ENCODE measurements at regions not wholly inside any gene's neighbourhood (a gene's known extent, or its start where the extent isn't known, plus 50 kb on each side); places are given as distances from the start of the nearest gene placed in this dataset.

- no peak for DNase-seq
Measured at GRCh38 chr9:89920951-89921350, 316.1 kb downstream of the GADD45G start.

GRCh38 chr9:89922099-89922498 is 317.3 kb downstream of the GADD45G start:
- no peak for DNase-seq

- DNase-seq, result no peak
Measured at GRCh38 chr9:89923174-89923573, 318.4 kb downstream of the GADD45G start.

GRCh38 chr9:89923961-89924504 is 319.2 kb downstream of the GADD45G start:
- no peak for DNase-seq

GRCh38 chr9:89924611-89925010 is 319.8 kb downstream of the GADD45G start:
- DNase-seq, result no peak

- DNase-seq, result no peak
Measured at GRCh38 chr9:89926167-89926566, 321.4 kb downstream of the GADD45G start.

- no peak for DNase-seq
Measured at GRCh38 chr9:89926691-89927220, 321.9 kb downstream of the GADD45G start.

- no peak for DNase-seq
Measured at GRCh38 chr9:89928106-89928505, 323.3 kb downstream of the GADD45G start.

- DNase-seq, result no peak
Measured at GRCh38 chr9:89928521-89929275, 323.9 kb downstream of the GADD45G start.

GRCh38 chr9:89929315-89929672 is 324.5 kb downstream of the GADD45G start:
- no peak for DNase-seq

GRCh38 chr9:89929673-89930480 is 325.1 kb downstream of the GADD45G start:
- DNase-seq, result no peak

- no peak for DNase-seq
Measured at GRCh38 chr9:89933578-89933977, 328.8 kb downstream of the GADD45G start.

GRCh38 chr9:89935115-89935514 is 330.3 kb downstream of the GADD45G start:
- DNase-seq, result no peak

GRCh38 chr9:89935801-89936200 is 331.0 kb downstream of the GADD45G start:
- no peak for DNase-seq

GRCh38 chr9:89937051-89937450 is 332.2 kb downstream of the GADD45G start:
- DNase-seq, result no peak

- DNase-seq, result no peak
Measured at GRCh38 chr9:89939181-89939580, 334.4 kb downstream of the GADD45G start.

GRCh38 chr9:89939626-89940292 is 334.9 kb downstream of the GADD45G start:
- no peak for DNase-seq

- no peak for DNase-seq
Measured at GRCh38 chr9:89940625-89941024, 335.8 kb downstream of the GADD45G start.

GRCh38 chr9:89941875-89942274 is 337.1 kb downstream of the GADD45G start:
- DNase-seq, result no peak

- no peak for DNase-seq
Measured at GRCh38 chr9:89942643-89943042, 337.8 kb downstream of the GADD45G start.

GRCh38 chr9:89943309-89943708 is 338.5 kb downstream of the GADD45G start:
- no peak for DNase-seq

- no peak for DNase-seq
Measured at GRCh38 chr9:89943728-89944127, 338.9 kb downstream of the GADD45G start.

- DNase-seq, result no peak
Measured at GRCh38 chr9:89945133-89945532, 340.3 kb downstream of the GADD45G start.
